ENCODE measurements at regions not wholly inside any gene's neighbourhood (a gene's known extent, or its start where the extent isn't known, plus 50 kb on each side); places are given as distances from the start of the nearest gene placed in this dataset.

DNA sequence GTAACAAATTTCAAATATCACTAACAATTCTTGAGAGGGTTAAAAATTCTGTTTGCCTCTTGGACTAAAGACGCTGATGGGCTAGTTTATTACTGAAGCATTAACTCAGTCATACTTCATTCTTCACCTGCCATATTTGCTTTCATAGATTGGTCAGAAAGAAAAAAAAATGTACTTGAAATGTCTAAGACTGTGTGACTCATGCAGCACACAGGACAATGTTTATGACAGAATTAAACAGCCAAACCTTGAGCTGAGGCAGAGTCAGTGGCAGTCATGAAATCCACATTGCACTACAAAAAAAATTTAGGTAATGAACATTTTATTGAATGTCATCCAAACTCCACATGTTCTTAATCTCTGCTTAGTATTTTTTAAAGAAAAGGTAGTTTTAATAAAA, 135.6 kb downstream of the PRR20E start:
- H2AK5ac ChIP-seq (ENCODE audit: low read depth, low read length), result no peak overlapping the region
- no peak overlapping the region for H3K4me3 ChIP-seq (ENCODE audit: extremely low read depth in 1 of 4, insufficient read depth in 2 of 4, low read depth in 3 of 4, low read length in 4 of 4)
- H2BK20ac ChIP-seq (ENCODE audit: low read length), result no peak overlapping the region
- ChIA-PET CTCF (ENCODE audit: partially characterized antibody) (no interaction called here), POLR2A (ENCODE audit: partially characterized antibody) (interaction anchor here (0.6 kb wide), 1 partner anchor 12 kb away, joined by 4 read pairs; no protein-coding TSS in a partner anchor)
- H3K14ac ChIP-seq (ENCODE audit: insufficient read length), result no peak overlapping the region
- H4K91ac ChIP-seq (replicated peaks; ENCODE audit: insufficient read length, low read length), result no peak overlapping the region
- H3K79me1 ChIP-seq (ENCODE audit: low read depth, low read length), result no peaks in the 10 kb centered on the region
- no peak overlapping the region for H2BK15ac ChIP-seq (ENCODE audit: low read length)
- H2AFZ ChIP-seq (ENCODE audit: low read length), result no peak overlapping the region
- H3K4me2 ChIP-seq (ENCODE audit: insufficient read depth in 1 of 2, low read depth in 2 of 2, low read length in 2 of 2), result no peak overlapping the region
- H3K27me3 ChIP-seq (replicated peaks in 1 of 4; ENCODE audit: control insufficient read depth in 3 of 4, extremely low read depth in 1 of 4, insufficient read depth in 3 of 4, low read length in 3 of 4), result no peaks in the 10 kb centered on the region
- H3K9me3 ChIP-seq (ENCODE audit: insufficient read depth in 2 of 2, low read depth in 1 of 2, low read length in 1 of 2), result no peaks in the 10 kb centered on the region
- no peak overlapping the region for H2BK5ac ChIP-seq (ENCODE audit: low read depth, low read length)
- no peaks in the 10 kb centered on the region for H3K36me3 ChIP-seq (ENCODE audit: control insufficient read depth in 2 of 4, insufficient read depth in 4 of 4, low read length in 3 of 4)
- H3K56ac ChIP-seq (replicated peaks; ENCODE audit: insufficient read length, low read depth, low read length), result no peak overlapping the region
- no peak overlapping the region for H2BK120ac ChIP-seq (replicated peaks; ENCODE audit: low read depth, low read length)
- H4K5ac ChIP-seq (ENCODE audit: insufficient read length, low read depth, low read length), result no peak overlapping the region
- whole genome bisulfite sequencing, 2 experiments (ENCODE audit: extremely low coverage in 1 of 2, insufficient coverage in 1 of 2, insufficient read length in 1 of 2, insufficient replicate concordance in 2 of 2, low coverage in 1 of 2, low lambda C conversion rate in 2 of 2, missing lambda C conversion rate in 1 of 2), result 89% methylated on average over 1 of the region's 1 CpG; no CpG with 5 or more reads in 1 of the 2 experiments
- H3K23me2 ChIP-seq (ENCODE audit: low read depth, low read length), result no peaks in the 10 kb centered on the region
- H3K23ac ChIP-seq (ENCODE audit: insufficient read length), result no peak overlapping the region
- H3K79me2 ChIP-seq (ENCODE audit: control insufficient read depth in 1 of 2, insufficient read depth in 2 of 2, low read length in 2 of 2), result no peaks in the 10 kb centered on the region
- H4K8ac ChIP-seq (ENCODE audit: extremely low read depth, insufficient read depth, low read length), result no peak overlapping the region
- H4K20me1 ChIP-seq (replicated peaks in 1 of 2; ENCODE audit: control insufficient read depth in 1 of 2, insufficient read depth in 2 of 2, low read length in 2 of 2), result no peaks in the 10 kb centered on the region
- FAIRE-seq, result no peak
- H3K4ac ChIP-seq (replicated peaks; ENCODE audit: insufficient read length, low read depth, low read length), result no peak overlapping the region
- H3K27ac ChIP-seq (ENCODE audit: low read depth, low read length), result no peak overlapping the region
- H3K4me1 ChIP-seq (replicated peaks in 1 of 4; ENCODE audit: control insufficient read depth in 3 of 4, insufficient read depth in 4 of 4, low read length in 3 of 4), result no peaks in the 10 kb centered on the region
- H3K18ac ChIP-seq (ENCODE audit: extremely low read depth, low read length), result no peak overlapping the region
- no peak overlapping the region for H2BK12ac ChIP-seq (ENCODE audit: low read depth, low read length)
- DNase-seq (ENCODE audit: low read depth in 1 of 2, low spot score in 2 of 2), result no peak
- no peak overlapping the region for H3K9ac ChIP-seq (replicated peaks in 1 of 4; ENCODE audit: extremely low read depth in 1 of 4, low read depth in 3 of 4, low read length in 3 of 4)
- TF ChIP-seq SUZ12 (IDR thresholded peaks at IDR 0.05; ENCODE audit: low read length) (no peak), CBX8 (IDR thresholded peaks at IDR 0.05; ENCODE audit: borderline replicate concordance, low read depth, low read length) (no peak), HDAC6 (IDR thresholded peaks at IDR 0.05; ENCODE audit: low read depth, low read length) (no peak), CBX5 (IDR thresholded peaks at IDR 0.05; ENCODE audit: low read depth, low read length) (no peak), YY1 (IDR thresholded peaks at IDR 0.05; ENCODE audit: low read depth, low read length) (no peak), SIRT6 (IDR thresholded peaks at IDR 0.05; ENCODE audit: low read length) (no peak), RFX5 (IDR thresholded peaks at IDR 0.05; ENCODE audit: borderline replicate concordance, low read depth, low read length) (no peak), RBBP5 (IDR thresholded peaks at IDR 0.05; ENCODE audit: borderline replicate concordance, low read depth, low read length) (no peak), CHD1 (IDR thresholded peaks at IDR 0.05; ENCODE audit: low read depth, low read length) (no peak), MAFK (IDR thresholded peaks at IDR 0.05; ENCODE audit: low read depth, low read length) (no peak)
- TF ChIP-seq, protein P1, sequence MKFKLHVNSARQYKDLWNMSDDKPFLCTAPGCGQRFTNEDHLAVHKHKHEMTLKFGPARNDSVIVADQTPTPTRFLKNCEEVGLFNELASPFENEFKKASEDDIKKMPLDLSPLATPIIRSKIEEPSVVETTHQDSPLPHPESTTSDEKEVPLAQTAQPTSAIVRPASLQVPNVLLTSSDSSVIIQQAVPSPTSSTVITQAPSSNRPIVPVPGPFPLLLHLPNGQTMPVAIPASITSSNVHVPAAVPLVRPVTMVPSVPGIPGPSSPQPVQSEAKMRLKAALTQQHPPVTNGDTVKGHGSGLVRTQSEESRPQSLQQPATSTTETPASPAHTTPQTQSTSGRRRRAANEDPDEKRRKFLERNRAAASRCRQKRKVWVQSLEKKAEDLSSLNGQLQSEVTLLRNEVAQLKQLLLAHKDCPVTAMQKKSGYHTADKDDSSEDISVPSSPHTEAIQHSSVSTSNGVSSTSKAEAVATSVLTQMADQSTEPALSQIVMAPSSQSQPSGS (IDR thresholded peaks at IDR 0.05; ENCODE audit: low read length), result no peak
- TF ChIP-seq, protein P2, sequence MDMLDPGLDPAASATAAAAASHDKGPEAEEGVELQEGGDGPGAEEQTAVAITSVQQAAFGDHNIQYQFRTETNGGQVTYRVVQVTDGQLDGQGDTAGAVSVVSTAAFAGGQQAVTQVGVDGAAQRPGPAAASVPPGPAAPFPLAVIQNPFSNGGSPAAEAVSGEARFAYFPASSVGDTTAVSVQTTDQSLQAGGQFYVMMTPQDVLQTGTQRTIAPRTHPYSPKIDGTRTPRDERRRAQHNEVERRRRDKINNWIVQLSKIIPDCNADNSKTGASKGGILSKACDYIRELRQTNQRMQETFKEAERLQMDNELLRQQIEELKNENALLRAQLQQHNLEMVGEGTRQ (IDR thresholded peaks at IDR 0.05; ENCODE audit: low read length), result no peak

Data from H1 (cell line).